NCI-H748 (cell line): ENCODE measurements at regions not wholly inside any gene's neighbourhood (a gene's known extent, or its start where the extent isn't known, plus 50 kb on each side); places are given as distances from the start of the nearest gene placed in this dataset.

Experiments used
- DNase-seq: peaks from one replicate; lab custom pipeline; 2025; ENCODE audit not compliant: unreplicated experiment; lab: John Stamatoyannopoulos, UW

DNA sequence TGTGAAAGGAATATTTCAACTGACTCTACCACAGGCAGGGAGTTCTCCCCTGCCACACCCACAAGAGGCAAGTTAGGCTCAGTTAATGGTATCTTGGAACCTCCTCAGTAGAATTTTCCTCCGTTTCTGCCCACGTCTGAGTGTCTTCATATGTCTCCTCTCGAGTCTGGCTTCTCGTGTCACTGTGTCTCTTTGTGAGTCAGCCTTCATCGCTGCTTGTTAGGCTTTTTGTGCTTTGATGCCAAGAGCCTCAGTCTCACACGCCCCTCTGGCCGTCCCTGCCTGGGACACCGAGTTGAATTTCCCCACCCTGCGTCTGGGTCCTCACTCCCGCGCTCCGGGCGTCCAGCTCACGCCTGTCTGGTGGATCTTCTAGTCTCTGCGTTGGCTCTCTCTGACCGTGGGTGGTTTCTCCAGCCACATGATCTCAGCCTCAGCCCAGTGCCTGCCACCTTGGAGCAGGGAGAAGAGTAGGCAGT lies 125.7 kb upstream of the GADD45A start:
- DNase-seq: no peak

- no peak for DNase-seq
Measured at GRCh38 chr1:67560580-67561255, 124.3 kb upstream of the GADD45A start.

DNA sequence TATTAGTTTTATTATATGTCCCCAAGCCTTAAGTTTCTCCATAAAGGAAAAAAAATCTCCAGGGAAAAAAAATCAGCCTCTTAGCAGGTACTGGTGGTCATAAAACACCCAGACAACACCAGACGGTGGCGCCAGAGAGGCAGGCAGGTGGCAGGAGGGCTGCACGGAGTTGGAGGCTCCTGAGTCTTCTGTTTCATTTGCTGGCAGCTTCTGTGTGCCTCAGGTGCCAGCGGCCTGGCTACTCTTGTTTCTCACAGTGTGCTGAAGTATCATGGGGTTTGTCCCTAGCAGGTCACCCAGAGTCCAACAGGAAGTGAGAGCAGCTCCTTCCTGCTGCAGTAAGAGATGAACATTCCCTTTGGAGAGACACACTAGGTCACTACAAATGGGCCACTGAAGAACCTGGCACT lies 123.3 kb upstream of the GADD45A start:
- peak; percentile 81 for DNase-seq

GRCh38 chr1:67563684-67564083 lies 121.3 kb upstream of the GADD45A start:
- no peak for DNase-seq

DNA sequence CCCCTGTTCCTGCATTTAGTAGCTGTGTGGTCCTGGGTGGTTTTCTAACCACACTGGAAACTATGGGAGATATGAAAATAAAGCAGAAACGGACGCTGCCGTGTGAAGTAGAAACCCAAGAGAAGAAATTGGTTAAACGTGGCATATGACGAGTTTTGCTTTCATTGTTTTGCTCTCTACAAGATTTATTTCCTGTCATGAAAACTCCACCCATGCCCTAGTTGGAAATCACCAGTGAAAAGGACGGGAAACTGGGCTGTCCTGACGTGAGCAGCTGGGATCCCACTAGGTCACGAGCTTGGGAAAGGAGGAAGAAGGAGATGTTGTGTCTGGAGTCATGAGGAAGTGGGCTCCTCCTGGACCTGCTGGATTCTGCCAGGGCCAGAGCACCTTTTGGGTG lies 120.8 kb upstream of the GADD45A start:
- no peak for DNase-seq

DNA sequence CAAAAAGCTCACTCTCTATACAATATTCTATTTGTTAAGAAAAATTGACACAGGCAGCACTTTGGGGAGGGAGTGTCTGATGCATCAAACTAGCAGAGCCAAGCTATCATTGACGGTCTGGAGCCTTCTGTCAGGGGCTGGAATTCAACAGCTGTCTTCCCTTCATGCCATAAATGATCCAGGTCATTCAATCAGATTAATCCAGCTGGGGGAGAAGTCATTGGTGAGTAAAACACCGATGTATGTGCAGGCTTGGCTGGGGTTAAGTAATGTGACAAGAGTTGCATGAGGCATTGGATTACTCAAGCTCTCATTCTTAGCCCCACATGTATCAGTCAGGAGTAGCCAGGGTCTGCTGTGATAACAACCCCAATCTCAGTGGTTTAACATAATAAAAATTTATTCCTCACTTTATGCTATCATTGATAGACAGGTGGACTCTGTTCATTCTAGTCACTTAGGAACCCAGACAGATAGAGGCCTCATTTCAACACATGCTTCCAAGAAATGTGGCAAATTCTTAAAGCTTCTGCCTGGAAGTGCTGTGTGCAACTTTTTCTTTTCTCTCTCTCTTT lies 118.1 kb upstream of the GADD45A start:
- DNase-seq: no peak

GRCh38 chr1:67570486-67571143 lies 114.4 kb upstream of the GADD45A start:
- DNase-seq: no peak

GRCh38 chr1:67571406-67571805 lies 113.6 kb upstream of the GADD45A start:
- no peak for DNase-seq

DNA sequence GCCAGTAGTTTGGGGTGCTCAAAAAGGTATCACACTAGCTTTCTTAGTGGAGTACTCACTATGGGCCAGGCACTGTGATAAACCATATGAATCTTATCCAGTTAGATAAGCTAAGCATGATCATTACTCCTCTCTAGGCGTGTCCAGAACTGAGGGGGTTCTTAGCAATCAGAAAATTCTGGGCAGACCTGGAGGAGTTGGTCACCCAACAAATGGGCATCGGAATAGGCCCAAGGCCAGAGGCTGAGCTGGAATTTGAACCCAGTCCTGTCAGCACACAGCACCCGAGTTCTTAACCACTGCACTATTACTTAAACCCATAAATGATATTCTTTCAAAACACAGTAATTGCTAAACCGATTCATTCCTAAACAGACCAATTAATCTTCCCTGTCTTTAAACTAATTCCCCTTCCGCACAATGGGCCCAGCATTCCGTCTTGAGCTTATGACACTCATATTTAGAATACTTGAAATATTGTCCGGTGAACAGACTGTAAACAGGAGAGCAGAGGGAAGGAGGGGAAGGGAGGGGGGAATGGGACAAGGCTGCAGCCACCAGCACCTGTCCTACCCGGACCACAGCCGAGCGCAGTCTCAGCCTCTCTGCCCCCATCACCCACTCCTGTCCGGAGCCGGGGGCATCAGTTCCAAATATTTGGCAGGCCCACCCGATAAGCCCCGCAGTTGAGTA lies 113.0 kb upstream of the GADD45A start:
- DNase-seq: no peak

DNA sequence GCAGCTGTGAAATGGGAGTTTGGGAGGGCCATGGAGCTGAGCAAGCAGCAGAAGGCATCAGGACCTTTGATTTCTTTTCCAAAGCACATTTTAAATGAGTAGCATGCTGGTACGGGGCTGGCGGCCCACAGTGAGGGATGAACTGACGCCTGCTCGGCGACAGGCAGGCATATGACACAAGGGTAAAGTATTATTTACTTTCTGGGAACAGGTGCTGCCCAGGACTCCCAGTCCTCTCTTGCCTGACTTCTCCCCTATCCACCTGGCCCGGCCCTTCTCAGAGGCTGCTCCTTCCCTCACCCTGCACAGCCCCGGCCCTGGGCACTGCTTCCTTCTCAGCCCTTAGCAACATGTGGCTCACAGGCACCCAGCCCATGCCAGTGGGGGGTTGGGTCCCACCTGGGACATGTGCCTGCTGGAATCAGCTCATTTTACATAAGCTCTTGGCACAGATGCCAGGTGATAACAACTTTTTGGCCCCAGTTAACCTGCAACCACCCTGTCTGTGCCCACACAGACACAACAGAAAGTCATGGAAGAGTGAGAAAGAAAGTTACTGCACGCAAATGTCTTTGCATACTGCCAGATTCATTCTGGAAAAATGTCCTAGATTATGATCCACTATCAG lies 112.3 kb upstream of the GADD45A start:
- DNase-seq: peak; percentile 19

GRCh38 chr1:67573311-67573872 lies 111.6 kb upstream of the GADD45A start:
- no peak for DNase-seq

DNA sequence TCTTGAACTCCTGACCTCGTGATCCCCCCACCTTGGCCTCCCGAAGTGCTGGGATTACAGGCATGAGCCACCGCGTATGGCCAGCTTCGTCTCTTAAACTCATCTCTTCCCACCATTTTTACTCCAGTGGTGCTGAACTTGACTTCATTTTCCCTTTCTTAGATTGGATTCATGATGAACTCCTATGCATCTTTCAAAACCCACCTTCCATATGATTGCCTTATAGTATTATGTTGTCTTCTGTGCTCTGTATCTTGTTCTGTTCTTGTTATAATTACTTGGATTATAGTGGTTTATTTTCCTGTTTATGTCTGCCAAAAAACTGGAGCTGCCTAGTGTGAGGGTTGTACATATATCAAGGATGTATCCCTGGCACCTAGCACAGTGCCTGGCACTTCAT lies 110.8 kb upstream of the GADD45A start:
- no peak for DNase-seq

GRCh38 chr1:67575861-67576260 lies 109.1 kb upstream of the GADD45A start:
- DNase-seq: no peak

GRCh38 chr1:67576474-67576873 lies 108.5 kb upstream of the GADD45A start:
- no peak for DNase-seq

- DNase-seq: no peak
Measured at GRCh38 chr1:67577646-67578045, 107.4 kb upstream of the GADD45A start.

DNA sequence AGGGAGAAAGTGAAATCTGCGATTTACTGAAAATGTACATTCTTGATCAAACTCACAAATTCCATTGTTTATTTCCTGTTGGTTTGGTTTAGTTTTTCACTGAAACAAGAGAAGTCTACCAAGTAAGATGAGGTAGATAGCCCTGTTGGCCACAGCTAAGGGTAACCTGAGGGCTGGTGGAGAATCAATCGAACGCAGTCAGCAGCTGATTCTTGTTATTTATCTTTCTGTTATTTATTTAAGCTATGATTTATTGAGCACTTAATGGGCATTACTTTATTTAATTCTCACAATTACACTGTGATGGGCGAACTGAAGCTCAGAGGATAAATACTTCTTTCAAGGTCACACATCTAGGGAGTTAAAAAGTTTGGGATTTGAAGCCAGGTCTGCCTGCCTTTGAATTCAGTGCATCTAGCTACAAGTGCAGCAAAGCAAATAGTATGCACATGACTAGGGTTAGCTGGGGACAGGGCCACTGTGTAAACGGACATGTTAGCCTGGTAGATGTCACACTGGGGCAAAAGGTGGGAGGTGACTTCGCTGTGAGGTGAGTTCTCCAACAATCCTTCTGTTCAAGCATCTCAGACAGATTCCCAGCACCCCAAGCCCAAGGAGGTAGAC lies 106.5 kb upstream of the GADD45A start:
- no peak for DNase-seq

DNA sequence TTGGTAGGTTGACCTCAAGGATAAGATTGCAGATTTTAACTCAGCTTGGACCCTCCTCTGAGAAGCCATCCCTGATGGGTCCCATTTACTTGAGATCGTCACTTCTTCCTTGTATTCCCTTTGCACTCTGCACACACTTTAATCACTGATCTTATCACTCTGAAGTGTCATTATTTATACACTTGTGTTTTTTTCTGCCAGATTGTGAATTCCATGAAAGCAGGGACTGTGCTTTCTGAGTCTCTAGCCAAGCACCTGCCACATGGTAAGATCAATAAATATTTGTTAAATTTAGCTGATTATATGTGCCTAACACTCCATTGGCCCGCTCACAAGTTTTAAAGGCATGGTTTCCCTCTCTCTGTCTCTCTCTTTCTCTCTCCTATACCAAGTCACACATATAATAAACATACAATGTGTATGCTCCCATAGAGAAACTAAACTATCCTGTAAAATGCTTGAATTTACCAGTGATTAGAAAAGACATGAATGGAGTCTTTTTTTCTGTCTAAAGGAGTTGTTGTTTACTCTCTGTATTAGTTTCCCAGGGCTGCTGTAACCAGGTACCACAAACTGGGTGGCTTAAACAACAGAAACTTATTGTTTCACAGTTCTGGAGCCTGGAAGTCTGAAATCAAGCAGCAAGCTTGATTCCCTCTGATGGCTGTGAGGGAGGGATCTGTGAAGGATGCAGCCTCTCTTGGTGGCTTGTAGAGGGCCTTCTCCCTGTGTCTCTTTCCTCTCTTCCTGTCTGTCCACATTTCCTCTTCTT lies 105.2 kb upstream of the GADD45A start:
- DNase-seq: no peak

- DNase-seq: no peak
Measured at GRCh38 chr1:67580691-67581403, 104.2 kb upstream of the GADD45A start.
